PC-9 (cell line): ENCODE measurements at regions not wholly inside any gene's neighbourhood (a gene's known extent, or its start where the extent isn't known, plus 50 kb on each side); places are given as distances from the start of the nearest gene placed in this dataset.

Source experiments
- BruUV-seq: library from RNA; stranded (reverse); fragments of 400-500 nt; replicated peaks from 2 replicates; lab custom pipeline; 2021; lab: Mats Ljungman, UMichigan
- CTCF ChIA-PET: fragments of 300-600 bp; sonication (Branson Sonifier 250); formaldehyde crosslinking; loops from one replicate; lab custom pipeline; 2022; ENCODE audit warnings: antibody characterized with exemption; lab: Charles Lee
- POLR2A ChIA-PET: fragments of 300-600 bp; sonication (Branson Sonifier 250); formaldehyde crosslinking; loops from one replicate; lab custom pipeline; 2022; ENCODE audit warnings: antibody characterized with exemption; ENCODE audit not compliant: unreplicated experiment; lab: Charles Lee
- DNase-seq, 2 experiments: peaks; one replicate each; pipeline versions ENCODE4 v3.0.0 to v3.0.0-alpha.2; 2015 to 2022; ENCODE audit warnings: mixed read lengths in 1 of 2
- H2AFZ ChIP-seq: fragments of 200-600 bp; sonication (generic); 2 replicates; pipeline ENCODE4 v1.8.1; 2017; ENCODE audit warnings: antibody characterized with exemption
- H3F3A ChIP-seq: fragments of 200-600 bp; sonication (generic); 2 replicates; pipeline ENCODE4 v1.8.1; 2017; ENCODE audit warnings: antibody characterized with exemption, mild to moderate bottlenecking, low read depth; ENCODE audit not compliant: insufficient read depth
- H3K27ac ChIP-seq: fragments of 200-600 bp; sonication (generic); 2 replicates; pipeline ENCODE4 v1.6.1; 2016; ENCODE audit warnings: mixed run types
- H3K27me3 ChIP-seq: fragments of 200-600 bp; sonication (generic); 2 replicates; pipeline ENCODE4 v1.6.1; 2016; ENCODE audit warnings: low read depth, mixed run types; ENCODE audit not compliant: insufficient read depth
- H3K36me3 ChIP-seq: fragments of 200-600 bp; sonication (generic); 2 replicates; pipeline ENCODE4 v1.6.1; 2016; ENCODE audit warnings: low read depth, mixed run types
- H3K4me1 ChIP-seq: fragments of 200-600 bp; sonication (generic); replicated peaks from 2 replicates; pipeline ENCODE4 v1.6.1; 2016; ENCODE audit warnings: mixed run types; ENCODE audit not compliant: insufficient read depth
- H3K4me2 ChIP-seq: fragments of 200-600 bp; sonication (generic); 2 replicates; pipeline ENCODE4 v1.6.1; 2017; ENCODE audit warnings: mixed run types
- H3K4me3 ChIP-seq: fragments of 200-600 bp; sonication (generic); 2 replicates; pipeline ENCODE4 v1.6.1; 2016; ENCODE audit warnings: mixed run types
- H3K79me2 ChIP-seq: fragments of 200-600 bp; sonication (generic); 2 replicates; pipeline ENCODE4 v1.6.1; 2017; ENCODE audit warnings: low read depth, mixed run types
- H3K9me2 ChIP-seq: fragments of 200-600 bp; sonication (generic); 2 replicates; pipeline ENCODE4 v1.8.1; 2017; ENCODE audit warnings: mild to moderate bottlenecking; ENCODE audit not compliant: insufficient read depth
- H3K9me3 ChIP-seq: fragments of 200-600 bp; sonication (generic); 2 replicates; pipeline ENCODE4 v1.8.1; 2016; ENCODE audit warnings: low read depth; ENCODE audit not compliant: insufficient read depth
- H4K20me1 ChIP-seq: fragments of 200-600 bp; sonication (generic); 2 replicates; pipeline ENCODE4 v1.8.1; 2017; ENCODE audit not compliant: insufficient read depth
- CTCF ChIP-seq: fragments of 200-600 bp; sonication (generic); conservative IDR thresholded peaks from 2 replicates; pipeline ENCODE4 v1.6.1; 2017; ENCODE audit warnings: mixed run types, antibody characterized with exemption, mild to moderate bottlenecking, moderate library complexity
- EZH2 ChIP-seq: fragments of 200-600 bp; sonication (generic); IDR thresholded peaks from 2 replicates; pipeline ENCODE4 v1.8.0; 2017; ENCODE audit warnings: antibody characterized with exemption, low read depth
- intact Hi-C: fragments of 100-400 bp; cut with micrococcal nuclease; formaldehyde crosslinking; loops from one replicate; pipeline ENCODE4 v1.10.0; 2022; ENCODE audit not compliant: unreplicated experiment

GRCh38 chr3:21059404-21059803 lies 691.6 kb downstream of the ZNF385D start:
- intact Hi-C loops = no loop called here
- Histone ChIP-seq H3K9me2 (no peaks in the 10 kb centered on the region; the same call in 1 of the 2 replicates), H3K4me2 (no peak overlapping the region), H3K27ac (no peak overlapping the region), H2AFZ (no peak overlapping the region), H3K79me2 (no peaks in the 10 kb centered on the region), H4K20me1 (no peaks in the 10 kb centered on the region; the same call in 1 of the 2 replicates), H3F3A (no peaks in the 10 kb centered on the region), H3K27me3 (no peaks in the 10 kb centered on the region), H3K9me3 (no peaks in the 10 kb centered on the region), H3K36me3 (no peaks in the 10 kb centered on the region), H3K4me3 (no peak overlapping the region), H3K4me1 (no peaks in the 10 kb centered on the region)
- DNase-seq = no peak
- ChIA-PET CTCF (no interaction called here), POLR2A (no interaction called here)
- no peak for TF ChIP-seq EZH2
- TF ChIP-seq CTCF = no peak
- BruUV-seq = no TSS peak

DNA sequence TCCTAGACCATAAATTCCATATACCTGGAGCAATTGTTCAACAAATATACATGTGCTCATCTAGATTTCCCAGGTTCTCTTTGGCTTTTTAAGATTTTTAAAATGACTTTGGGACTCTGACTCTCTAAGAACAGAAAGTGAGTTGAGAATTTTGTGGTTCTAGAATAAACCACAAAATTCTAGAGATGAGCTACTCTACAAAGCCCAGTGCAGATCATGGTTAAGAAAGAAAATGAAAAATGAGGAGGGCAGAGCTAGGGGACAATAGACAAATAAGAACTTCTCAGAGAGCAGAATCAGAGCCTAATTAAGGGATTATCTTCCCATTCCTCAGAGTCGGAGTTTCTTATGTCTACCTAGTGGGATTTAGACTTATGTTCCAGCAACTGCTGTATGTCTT lies 694.7 kb downstream of the ZNF385D start:
- no peaks in the 10 kb centered on the region for H3F3A ChIP-seq
- no peaks in the 10 kb centered on the region; the same call in 1 of the 2 replicates for H4K20me1 ChIP-seq
- no peak overlapping the region for H3K4me3 ChIP-seq
- H3K79me2 ChIP-seq = no peaks in the 10 kb centered on the region
- H2AFZ ChIP-seq = no peak overlapping the region
- no peaks in the 10 kb centered on the region for H3K9me3 ChIP-seq
- H3K4me1 ChIP-seq = no peaks in the 10 kb centered on the region
- H3K27me3 ChIP-seq = no peaks in the 10 kb centered on the region
- intact Hi-C loops = no loop called here
- TF ChIP-seq CTCF (no peak), EZH2 (no peak)
- DNase-seq = no peak
- ChIA-PET POLR2A (no interaction called here), CTCF (no interaction called here)
- no peaks in the 10 kb centered on the region for H3K36me3 ChIP-seq
- no TSS peak for BruUV-seq
- H3K4me2 ChIP-seq = no peak overlapping the region
- H3K9me2 ChIP-seq = no peaks in the 10 kb centered on the region; the same call in 1 of the 2 replicates
- H3K27ac ChIP-seq = no peak overlapping the region

DNA sequence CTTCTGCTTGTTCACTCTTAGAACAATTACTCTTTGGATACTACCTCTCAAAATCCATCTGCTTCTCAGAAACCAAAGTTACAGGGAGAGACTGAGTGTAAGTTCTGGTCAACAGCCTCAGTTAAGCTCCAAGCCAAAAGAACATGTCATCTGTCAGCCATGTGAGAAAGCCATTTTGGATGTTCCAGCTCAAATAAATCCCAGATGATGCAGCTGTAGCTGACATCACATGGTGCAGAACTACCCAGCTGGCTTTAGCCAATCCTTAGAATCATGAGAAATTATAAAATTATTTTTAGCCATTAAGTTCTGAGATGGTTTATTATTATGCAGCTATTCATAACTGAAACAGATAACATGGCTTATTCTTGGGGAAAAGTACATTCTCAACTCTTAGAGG lies 696.0 kb downstream of the ZNF385D start:
- Histone ChIP-seq H4K20me1 (no peaks in the 10 kb centered on the region; the same call in 1 of the 2 replicates), H3K27me3 (no peaks in the 10 kb centered on the region), H3K4me2 (no peak overlapping the region), H3K9me3 (no peaks in the 10 kb centered on the region), H3K4me3 (no peak overlapping the region), H3K4me1 (no peaks in the 10 kb centered on the region), H3K27ac (no peak overlapping the region), H2AFZ (no peak overlapping the region), H3K79me2 (no peaks in the 10 kb centered on the region), H3F3A (no peaks in the 10 kb centered on the region), H3K9me2 (no peaks in the 10 kb centered on the region), H3K36me3 (no peaks in the 10 kb centered on the region)
- ChIA-PET POLR2A (no interaction called here), CTCF (no interaction called here)
- no peak for TF ChIP-seq CTCF
- TF ChIP-seq EZH2 = no peak
- no TSS peak for BruUV-seq
- intact Hi-C loops = no loop called here
- DNase-seq = no peak
